Suprapubic skin (tissue), 4 donors: ENCODE measurements at regions not wholly inside any gene's neighbourhood (a gene's known extent, or its start where the extent isn't known, plus 50 kb on each side); places are given as distances from the start of the nearest gene placed in this dataset.
A peak's percentile ranks its signal among the peaks of the same experiment; 100 is the strongest.

Experiments
- DNase-seq, 2 donors: peaks; one replicate each; pipeline ENCODE4 v3.0.0-alpha.2; 2019; ENCODE audit warnings: low spot score in 2 of 2
- H3K27ac ChIP-seq: fragments of 200-600 bp; sonication (generic); one replicate; pipeline ENCODE4 v1.5.1; 2019
- H3K27me3 ChIP-seq: fragments of 200-600 bp; sonication (generic); one replicate; pipeline ENCODE4 v1.5.1; 2019
- H3K36me3 ChIP-seq: fragments of 200-600 bp; sonication (generic); one replicate; pipeline ENCODE4 v1.5.1; 2019
- H3K4me1 ChIP-seq: fragments of 200-600 bp; sonication (generic); one replicate; pipeline ENCODE4 v1.5.1; 2019
- H3K4me3 ChIP-seq: fragments of 200-600 bp; sonication (generic); one replicate; pipeline ENCODE4 v1.5.1; 2019; ENCODE audit warnings: mild to moderate bottlenecking
- H3K9me3 ChIP-seq: fragments of 200-600 bp; sonication (generic); one replicate; pipeline ENCODE4 v1.5.1; 2019
- CTCF ChIP-seq, 2 donors: fragments of 200-600 bp in 1 of 2; fragments of 450-650 bp in 1 of 2; sonication (generic) in 1 of 2; IDR thresholded peaks; one replicate each; pipeline ENCODE4 v1.5.1; 2016 to 2019; ENCODE audit warnings: antibody characterized with exemption in 2 of 2, mild to moderate bottlenecking in 1 of 2, moderate library complexity in 1 of 2
- EP300 ChIP-seq: sonication (generic); formaldehyde crosslinking; IDR thresholded peaks from one replicate; pipeline ENCODE4 v1.6.1; 2017; ENCODE audit warnings: antibody characterized with exemption
- POLR2A ChIP-seq, 2 donors: fragments of 450-650 bp; IDR thresholded peaks; one replicate each; pipeline ENCODE4 v1.6.1; 2017; ENCODE audit warnings: antibody characterized with exemption in 2 of 2, mild to moderate bottlenecking in 2 of 2, moderate library complexity in 2 of 2
- POLR2AphosphoS5 ChIP-seq, 3 donors: sonication (generic); formaldehyde crosslinking; IDR thresholded peaks; one replicate each; pipeline ENCODE4 v1.6.1; 2017; ENCODE audit warnings: antibody characterized with exemption in 3 of 3
- WGBS: methylation state at CpG from one replicate; pipeline ENCODE4 v1.1.5; 2018; 5-methylcytosine and 5-hydroxymethylcytosine counted together

- no peak for DNase-seq
- H3K4me3 ChIP-seq = no peak overlapping the region
- no peaks in the 10 kb centered on the region for H3K9me3 ChIP-seq
- H3K27ac ChIP-seq = no peak overlapping the region
- no peak for TF ChIP-seq POLR2AphosphoS5 (IDR thresholded peaks at IDR 0.05)
- TF ChIP-seq CTCF (IDR thresholded peaks at IDR 0.05) = no peak
- no peak for TF ChIP-seq POLR2A (IDR thresholded peaks at IDR 0.05)
- no peaks in the 10 kb centered on the region for H3K27me3 ChIP-seq
- H3K4me1 ChIP-seq = peaks cover 39% of the 10 kb centered on the region
- no peaks in the 10 kb centered on the region for H3K36me3 ChIP-seq
Observed at GRCh38 chr2:41600460-41600859, 447.4 kb upstream of the PKDCC start.

GRCh38 chr2:41602341-41602740, 445.5 kb upstream of the PKDCC start:
- 17% methylated on average over 2 of the region's 2 CpGs for WGBS

GRCh38 chr2:41605311-41605710, 442.5 kb upstream of the PKDCC start:
- Histone ChIP-seq H3K4me3 (no peak overlapping the region), H3K4me1 (peaks cover 10% of the 10 kb centered on the region), H3K36me3 (no peaks in the 10 kb centered on the region), H3K9me3 (no peaks in the 10 kb centered on the region), H3K27ac (no peak overlapping the region), H3K27me3 (no peaks in the 10 kb centered on the region)
- 81% methylated on average over 1 of the region's 1 CpG for WGBS
- no peak for TF ChIP-seq EP300
- no peak for DNase-seq

More at GRCh38 chr2:41602341-41602740, 445.5 kb upstream of the PKDCC start:
- Histone ChIP-seq H3K9me3 (no peaks in the 10 kb centered on the region), H3K4me3 (no peak overlapping the region), H3K27ac (no peak overlapping the region), H3K4me1 (peaks cover 28% of the 10 kb centered on the region), H3K36me3 (no peaks in the 10 kb centered on the region), H3K27me3 (no peaks in the 10 kb centered on the region)
- TF ChIP-seq POLR2AphosphoS5 (IDR thresholded peaks at IDR 0.05) (no peak), CTCF (IDR thresholded peaks at IDR 0.05) (no peak), EP300 (no peak), POLR2A (IDR thresholded peaks at IDR 0.05) (no peak)
- DNase-seq = no peak

- no peak overlapping the region for H3K4me3 ChIP-seq
- H3K4me1 ChIP-seq = peaks cover 12% of the 10 kb centered on the region
- H3K27ac ChIP-seq = no peak overlapping the region
- no peak for TF ChIP-seq POLR2AphosphoS5 (IDR thresholded peaks at IDR 0.05)
- no peak for TF ChIP-seq POLR2A (IDR thresholded peaks at IDR 0.05)
- TF ChIP-seq CTCF (IDR thresholded peaks at IDR 0.05) = no peak
- TF ChIP-seq EP300 = no peak
- no peak for DNase-seq
- no peaks in the 10 kb centered on the region for H3K9me3 ChIP-seq
- H3K36me3 ChIP-seq = no peaks in the 10 kb centered on the region
- no peaks in the 10 kb centered on the region for H3K27me3 ChIP-seq
Observed at GRCh38 chr2:41605914-41606313, 441.9 kb upstream of the PKDCC start.

- H3K4me3 ChIP-seq = no peak overlapping the region
- H3K9me3 ChIP-seq = no peaks in the 10 kb centered on the region
- H3K4me1 ChIP-seq = peaks cover 8% of the 10 kb centered on the region
- no peak for DNase-seq
- H3K36me3 ChIP-seq = no peaks in the 10 kb centered on the region
- H3K27ac ChIP-seq = peak overlapping the region; percentile 63
- H3K27me3 ChIP-seq = no peaks in the 10 kb centered on the region
- 36% methylated on average over 6 of the region's 6 CpGs for WGBS
- TF ChIP-seq POLR2A (IDR thresholded peaks at IDR 0.05) = no peak
Observed at GRCh38 chr2:41610501-41611190, 437.2 kb upstream of the PKDCC start.

GRCh38 chr2:41618754-41619153, 429.1 kb upstream of the PKDCC start:
- H3K27me3 ChIP-seq = no peaks in the 10 kb centered on the region
- WGBS = 70% methylated on average over 3 of the region's 3 CpGs
- DNase-seq = no peak

More at GRCh38 chr2:41618754-41619153, 429.1 kb upstream of the PKDCC start:
- H3K9me3 ChIP-seq = no peaks in the 10 kb centered on the region
- H3K4me1 ChIP-seq = no peaks in the 10 kb centered on the region
- no peak for TF ChIP-seq EP300
- no peak for TF ChIP-seq POLR2AphosphoS5 (IDR thresholded peaks at IDR 0.05)
- TF ChIP-seq CTCF (IDR thresholded peaks at IDR 0.05) = no peak
- TF ChIP-seq POLR2A (IDR thresholded peaks at IDR 0.05) = no peak
- H3K36me3 ChIP-seq = no peaks in the 10 kb centered on the region
- H3K4me3 ChIP-seq = no peak overlapping the region
- no peak overlapping the region for H3K27ac ChIP-seq
